T-helper 17 cell (primary cell): ENCODE measurements at regions not wholly inside any gene's neighbourhood (a gene's known extent, or its start where the extent isn't known, plus 50 kb on each side); places are given as distances from the start of the nearest gene placed in this dataset.

Source experiments
- ATAC-seq: fragments of 150-1000 bp; cut with Tn5 transposase; 2 replicates; pipeline ENCODE4 v1.10.0; 2021; ENCODE audit warnings: mild to moderate bottlenecking, moderate library complexity
- DNase-seq, 3 donors: peaks; one replicate each; pipeline versions ENCODE4 v3.0.0 to v3.0.0-alpha.2; 2020 to 2021
- H3K9me3 ChIP-seq: one replicate; pipeline ENCODE4 v1.7.0; 2013; ENCODE audit warnings: low read length, mild to moderate bottlenecking; ENCODE audit not compliant: control insufficient read depth, poor library complexity, severe bottlenecking
- H3K27ac Mint-ChIP-seq: one replicate; pipeline ENCODE4 v1.8.0; 2022; ENCODE audit warnings: mild to moderate bottlenecking, moderate library complexity, mixed read lengths
- H3K27me3 Mint-ChIP-seq: one replicate; pipeline ENCODE4 v1.8.0; 2022; ENCODE audit warnings: mixed read lengths
- H3K36me3 Mint-ChIP-seq: one replicate; pipeline ENCODE4 v1.8.0; 2022; ENCODE audit warnings: low read depth, mixed read lengths
- H3K4me1 Mint-ChIP-seq: one replicate; pipeline ENCODE4 v1.8.0; 2022; ENCODE audit warnings: mild to moderate bottlenecking, mixed read lengths
- H3K4me3 Mint-ChIP-seq: one replicate; pipeline ENCODE4 v1.8.0; 2022; ENCODE audit warnings: mild to moderate bottlenecking, moderate library complexity, mixed read lengths

DNA sequence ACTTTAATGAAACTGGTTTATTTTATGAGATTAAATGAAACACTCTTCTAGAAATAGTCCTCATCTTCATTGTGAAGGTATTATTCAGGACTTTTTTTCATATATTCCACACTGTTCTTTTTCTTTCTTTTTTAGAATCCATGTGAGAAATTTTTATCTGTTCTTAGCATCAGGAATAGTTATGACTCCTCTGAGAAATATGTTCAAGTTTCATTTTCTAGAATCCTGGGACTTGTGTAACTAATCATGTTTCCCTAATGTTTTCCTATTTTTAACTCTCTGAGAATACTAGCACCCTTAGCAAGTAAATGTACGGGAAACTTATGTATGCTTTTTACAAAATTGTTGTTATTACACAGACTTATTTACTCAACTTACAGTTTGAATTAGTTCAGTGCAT, 407.8 kb downstream of the CBLN4 start:
- no peaks in the 10 kb centered on the region for H3K9me3 ChIP-seq
- Mint-ChIP-seq H3K27ac (no peak overlapping the region), H3K4me3 (no peak overlapping the region), H3K36me3 (no peaks in the 10 kb centered on the region), H3K4me1 (no peaks in the 10 kb centered on the region), H3K27me3 (no peaks in the 10 kb centered on the region)
- DNase-seq (no peak), ATAC-seq (no peak)

DNA sequence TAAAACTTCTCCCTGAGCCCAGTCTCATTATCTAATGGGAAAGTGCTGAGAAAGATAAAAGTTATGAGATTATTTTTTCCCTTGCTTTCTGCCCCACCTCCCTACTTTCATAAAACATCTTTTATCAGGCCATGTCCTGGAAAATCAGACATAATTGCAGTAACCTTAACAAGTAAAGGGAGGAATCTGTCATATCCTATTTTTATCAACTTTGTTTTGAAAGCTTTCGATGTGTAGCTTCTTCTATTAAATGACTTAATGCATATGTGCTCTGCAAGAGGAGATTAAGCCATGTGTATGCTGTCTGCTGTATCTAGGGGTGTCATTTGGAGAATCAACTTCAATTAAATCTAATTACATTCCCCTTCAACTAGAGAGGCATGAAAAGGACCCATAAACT, 408.9 kb downstream of the CBLN4 start:
- Mint-ChIP-seq H3K27ac (no peak overlapping the region), H3K4me1 (no peaks in the 10 kb centered on the region), H3K27me3 (no peaks in the 10 kb centered on the region), H3K36me3 (no peaks in the 10 kb centered on the region), H3K4me3 (no peak overlapping the region)
- H3K9me3 ChIP-seq: no peaks in the 10 kb centered on the region
- no peak for ATAC-seq
- no peak for DNase-seq

GRCh38 chr20:55592866-55593265, 412.5 kb downstream of the CBLN4 start:
- H3K9me3 ChIP-seq: no peaks in the 10 kb centered on the region
- no peaks in the 10 kb centered on the region for H3K36me3 Mint-ChIP-seq
- H3K27ac Mint-ChIP-seq: no peak overlapping the region
- DNase-seq (no peak), ATAC-seq (no peak)
- H3K4me1 Mint-ChIP-seq: no peaks in the 10 kb centered on the region
- H3K4me3 Mint-ChIP-seq: no peak overlapping the region
- H3K27me3 Mint-ChIP-seq: no peaks in the 10 kb centered on the region

- Mint-ChIP-seq H3K4me1 (no peaks in the 10 kb centered on the region), H3K36me3 (no peaks in the 10 kb centered on the region), H3K27me3 (no peaks in the 10 kb centered on the region), H3K4me3 (no peak overlapping the region), H3K27ac (no peak overlapping the region)
- no peaks in the 10 kb centered on the region for H3K9me3 ChIP-seq
- no peak for DNase-seq
- no peak for ATAC-seq
Measured at GRCh38 chr20:55586610-55587009, 418.7 kb downstream of the CBLN4 start.

DNA sequence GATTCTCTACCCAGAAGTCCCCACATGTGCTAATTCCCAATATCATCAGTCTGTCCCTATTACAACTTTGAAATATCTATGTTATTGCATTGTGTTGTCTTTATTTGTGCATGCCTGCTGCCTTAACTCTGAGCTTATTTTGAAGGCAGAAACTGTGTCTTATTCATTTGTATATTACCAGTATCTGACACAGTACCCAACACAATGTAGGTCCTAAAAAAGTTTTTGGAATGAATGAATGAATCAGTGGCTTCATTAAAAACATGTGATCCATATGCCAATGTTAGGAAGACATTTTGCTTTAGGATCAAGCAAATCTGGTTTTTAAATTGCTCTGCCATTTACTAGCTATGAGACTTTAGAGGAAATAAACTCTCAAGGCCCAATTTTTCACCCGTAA, 420.4 kb downstream of the CBLN4 start:
- Mint-ChIP-seq H3K4me3 (no peak overlapping the region), H3K4me1 (no peaks in the 10 kb centered on the region), H3K36me3 (no peaks in the 10 kb centered on the region), H3K27ac (no peak overlapping the region), H3K27me3 (no peaks in the 10 kb centered on the region)
- ATAC-seq: no peak
- no peak for DNase-seq
- no peaks in the 10 kb centered on the region for H3K9me3 ChIP-seq

GRCh38 chr20:55584307-55584706, 421.0 kb downstream of the CBLN4 start:
- no peaks in the 10 kb centered on the region for H3K36me3 Mint-ChIP-seq
- no peak overlapping the region for H3K4me3 Mint-ChIP-seq
- ATAC-seq (no peak), DNase-seq (no peak)
- no peak overlapping the region for H3K27ac Mint-ChIP-seq
- no peaks in the 10 kb centered on the region for H3K4me1 Mint-ChIP-seq
- no peaks in the 10 kb centered on the region for H3K27me3 Mint-ChIP-seq
- no peaks in the 10 kb centered on the region for H3K9me3 ChIP-seq

GRCh38 chr20:55583036-55583435, 422.3 kb downstream of the CBLN4 start:
- H3K4me1 Mint-ChIP-seq: no peaks in the 10 kb centered on the region
- ATAC-seq (no peak), DNase-seq (no peak)
- no peaks in the 10 kb centered on the region for H3K9me3 ChIP-seq
- H3K36me3 Mint-ChIP-seq: no peaks in the 10 kb centered on the region
- H3K27me3 Mint-ChIP-seq: no peaks in the 10 kb centered on the region
- no peak overlapping the region for H3K4me3 Mint-ChIP-seq
- H3K27ac Mint-ChIP-seq: no peak overlapping the region

- DNase-seq: no peak
- no peaks in the 10 kb centered on the region for H3K36me3 Mint-ChIP-seq
- no peaks in the 10 kb centered on the region for H3K27me3 Mint-ChIP-seq
- no peaks in the 10 kb centered on the region for H3K9me3 ChIP-seq
- H3K4me1 Mint-ChIP-seq: no peaks in the 10 kb centered on the region
- ATAC-seq: no peak
- H3K27ac Mint-ChIP-seq: no peak overlapping the region
- H3K4me3 Mint-ChIP-seq: no peak overlapping the region
Measured at GRCh38 chr20:55582498-55582897, 422.8 kb downstream of the CBLN4 start.

DNA sequence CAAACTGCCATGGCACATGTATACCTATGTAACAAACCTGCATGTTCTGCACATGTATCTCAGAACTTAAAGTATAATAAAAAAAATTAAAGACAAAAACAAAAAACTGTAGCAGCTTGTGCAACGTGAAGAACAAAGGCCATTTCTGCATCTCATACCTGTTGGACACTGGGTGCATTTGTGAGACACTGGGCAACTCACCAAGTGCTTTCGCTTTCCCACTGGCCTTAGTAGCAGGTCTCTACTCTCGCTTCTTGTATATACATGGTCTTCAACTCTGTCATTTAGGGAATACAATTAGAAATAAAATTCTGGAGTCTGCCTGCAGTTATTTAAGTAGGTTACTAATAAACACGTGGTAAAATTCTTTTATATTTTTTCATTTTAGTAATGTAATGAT, 423.8 kb downstream of the CBLN4 start:
- H3K9me3 ChIP-seq: no peaks in the 10 kb centered on the region
- no peak for DNase-seq
- H3K27ac Mint-ChIP-seq: no peak overlapping the region
- no peak for ATAC-seq
- H3K4me3 Mint-ChIP-seq: no peak overlapping the region
- no peaks in the 10 kb centered on the region for H3K36me3 Mint-ChIP-seq
- no peaks in the 10 kb centered on the region for H3K27me3 Mint-ChIP-seq
- no peaks in the 10 kb centered on the region for H3K4me1 Mint-ChIP-seq

DNA sequence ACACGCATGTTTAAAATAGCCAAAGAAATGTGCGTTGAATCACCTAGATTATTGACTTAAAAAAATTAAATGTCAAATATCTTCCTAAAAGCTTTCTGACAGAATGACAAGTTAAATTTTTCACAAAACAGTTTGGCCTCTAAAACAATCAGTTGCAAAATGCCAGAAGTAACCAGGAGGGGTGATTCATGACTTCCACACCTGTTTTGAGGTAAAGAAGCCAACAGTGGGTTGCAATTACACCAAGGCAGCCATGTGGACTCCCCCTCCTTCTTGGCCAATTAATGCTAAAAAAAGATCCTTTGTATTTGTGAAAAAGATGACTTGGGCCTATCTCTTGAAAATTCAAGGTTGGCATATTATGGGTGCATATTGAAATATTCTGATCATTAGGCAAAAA, 424.8 kb downstream of the CBLN4 start:
- DNase-seq: no peak
- Mint-ChIP-seq H3K4me3 (no peak overlapping the region), H3K4me1 (no peaks in the 10 kb centered on the region), H3K36me3 (no peaks in the 10 kb centered on the region), H3K27ac (no peak overlapping the region), H3K27me3 (no peaks in the 10 kb centered on the region)
- no peak for ATAC-seq
- H3K9me3 ChIP-seq: no peaks in the 10 kb centered on the region

DNA sequence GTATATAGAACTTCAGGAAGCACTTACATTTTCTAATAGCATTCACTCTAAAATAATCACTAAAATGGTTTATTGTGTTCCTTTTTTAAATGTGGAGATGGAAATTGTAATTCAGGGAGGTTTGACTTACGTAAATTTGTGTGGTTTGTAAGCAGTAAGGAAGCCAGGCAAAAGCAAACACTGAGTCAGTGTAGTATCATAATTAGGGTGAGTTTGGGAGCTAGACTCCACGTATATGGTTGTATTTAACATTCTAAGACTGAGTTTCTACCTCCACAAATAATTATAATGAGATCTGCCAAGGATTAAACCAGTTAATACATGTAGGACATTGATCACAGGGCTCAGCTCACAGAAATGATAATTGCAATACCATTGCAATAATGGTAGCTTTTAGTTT, 425.5 kb downstream of the CBLN4 start:
- DNase-seq (no peak), ATAC-seq (no peak)
- H3K27me3 Mint-ChIP-seq: no peaks in the 10 kb centered on the region
- H3K27ac Mint-ChIP-seq: no peak overlapping the region
- H3K4me1 Mint-ChIP-seq: no peaks in the 10 kb centered on the region
- H3K9me3 ChIP-seq: no peaks in the 10 kb centered on the region
- H3K4me3 Mint-ChIP-seq: no peak overlapping the region
- no peaks in the 10 kb centered on the region for H3K36me3 Mint-ChIP-seq

- DNase-seq: no peak
- Mint-ChIP-seq H3K4me3 (no peak overlapping the region), H3K27ac (no peak overlapping the region), H3K36me3 (no peaks in the 10 kb centered on the region), H3K4me1 (no peaks in the 10 kb centered on the region), H3K27me3 (no peaks in the 10 kb centered on the region)
- ATAC-seq: no peak
- no peaks in the 10 kb centered on the region for H3K9me3 ChIP-seq
Measured at GRCh38 chr20:55576981-55577380, 428.3 kb downstream of the CBLN4 start.

GRCh38 chr20:55569084-55569483, 436.2 kb downstream of the CBLN4 start:
- no peak for DNase-seq
- Mint-ChIP-seq H3K36me3 (no peaks in the 10 kb centered on the region), H3K27ac (no peak overlapping the region), H3K27me3 (no peaks in the 10 kb centered on the region), H3K4me1 (no peaks in the 10 kb centered on the region), H3K4me3 (no peak overlapping the region)
- no peak for ATAC-seq
- peaks cover 4% of the 10 kb centered on the region for H3K9me3 ChIP-seq

DNA sequence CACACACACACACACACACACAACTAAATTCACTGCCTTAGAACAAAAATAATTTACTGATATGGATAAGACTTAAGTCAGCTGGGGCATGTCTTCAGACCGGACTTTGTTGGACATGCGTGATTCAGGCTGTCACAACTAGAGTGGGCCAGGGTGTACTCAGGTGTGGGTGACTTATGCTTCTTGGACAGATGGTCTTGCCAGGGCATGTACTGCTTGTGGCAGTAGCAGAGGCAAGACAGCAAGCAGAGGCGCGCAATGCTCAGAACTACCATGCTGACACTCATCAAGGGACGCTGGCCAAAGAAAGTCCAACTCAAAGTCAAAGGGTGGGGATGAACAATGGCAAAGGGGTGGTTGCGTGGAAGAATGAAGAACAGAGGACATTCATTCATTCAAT, 437.5 kb downstream of the CBLN4 start:
- H3K4me3 Mint-ChIP-seq: no peak overlapping the region
- ATAC-seq: no peak
- H3K9me3 ChIP-seq: peaks cover 4% of the 10 kb centered on the region
- no peaks in the 10 kb centered on the region for H3K27me3 Mint-ChIP-seq
- H3K4me1 Mint-ChIP-seq: no peaks in the 10 kb centered on the region
- H3K27ac Mint-ChIP-seq: no peak overlapping the region
- no peak for DNase-seq
- H3K36me3 Mint-ChIP-seq: no peaks in the 10 kb centered on the region
